ENCODE measurements at regions not wholly inside any gene's neighbourhood (a gene's known extent, or its start where the extent isn't known, plus 50 kb on each side); places are given as distances from the start of the nearest gene placed in this dataset.

- TF ChIP-seq CTCF (IDR thresholded peaks at IDR 0.05; ENCODE audit: insufficient read depth, low read depth, low read length) (no peak), EZH2 (IDR thresholded peaks at IDR 0.05; ENCODE audit: insufficient read depth, low read length) (no peak)
Measured at GRCh38 chr3:72384602-72385001, 463.6 kb downstream of the SHQ1 start.

Measured in astrocyte (in vitro differentiated cells and primary cell).